HFFc6 (cell line): ENCODE measurements at regions not wholly inside any gene's neighbourhood (a gene's known extent, or its start where the extent isn't known, plus 50 kb on each side); places are given as distances from the start of the nearest gene placed in this dataset.

Experiments used
- DNase-seq: peaks from one replicate; pipeline ENCODE4 v3.0.0-alpha.2; 2018
- H3K27ac Mint-ChIP-seq: 2 replicates; pipeline ENCODE4 v1.8.0; 2020; ENCODE audit warnings: mild to moderate bottlenecking, mixed read lengths
- H3K27me3 Mint-ChIP-seq: 2 replicates; pipeline ENCODE4 v1.8.0; 2021; ENCODE audit warnings: mild to moderate bottlenecking, moderate library complexity, mixed read lengths; ENCODE audit not compliant: insufficient read depth
- H3K36me3 Mint-ChIP-seq: 2 replicates; pipeline ENCODE4 v1.8.0; 2021; ENCODE audit warnings: low read depth, mixed read lengths
- H3K4me1 Mint-ChIP-seq: 2 replicates; pipeline ENCODE4 v1.8.0; 2020; ENCODE audit warnings: low read depth, mixed read lengths
- H3K4me3 Mint-ChIP-seq: 2 replicates; pipeline ENCODE4 v1.8.0; 2020; ENCODE audit warnings: mild to moderate bottlenecking, moderate library complexity, mixed read lengths
- H3K9me3 Mint-ChIP-seq: 2 replicates; pipeline ENCODE4 v1.8.0; 2020; ENCODE audit warnings: mild to moderate bottlenecking, mixed read lengths
- CTCF ChIP-seq: fragments of 200-600 bp; sonication (generic); IDR thresholded peaks from 2 replicates; pipeline ENCODE4 v1.5.0; 2021; ENCODE audit warnings: antibody characterized with exemption, mild to moderate bottlenecking

GRCh38 chr13:70923863-70924752, 815.9 kb upstream of the KLHL1 start:
- no peak for TF ChIP-seq CTCF
- Mint-ChIP-seq H3K27me3 (no peaks in the 10 kb centered on the region), H3K4me3 (no peak overlapping the region), H3K9me3 (peaks cover 26% of the 10 kb centered on the region), H3K27ac (no peak overlapping the region), H3K36me3 (no peaks in the 10 kb centered on the region), H3K4me1 (no peaks in the 10 kb centered on the region)
- no peak for DNase-seq

- no peaks in the 10 kb centered on the region for H3K27me3 Mint-ChIP-seq
- no peak overlapping the region for H3K27ac Mint-ChIP-seq
- no peak for DNase-seq
- H3K9me3 Mint-ChIP-seq: peaks cover 19% of the 10 kb centered on the region; the same call in 1 of the 2 replicates
- no peak for TF ChIP-seq CTCF
- H3K36me3 Mint-ChIP-seq: no peaks in the 10 kb centered on the region
- no peak overlapping the region for H3K4me3 Mint-ChIP-seq
- no peaks in the 10 kb centered on the region for H3K4me1 Mint-ChIP-seq
Observed at GRCh38 chr13:70911286-70911685, 803.0 kb upstream of the KLHL1 start.

DNA sequence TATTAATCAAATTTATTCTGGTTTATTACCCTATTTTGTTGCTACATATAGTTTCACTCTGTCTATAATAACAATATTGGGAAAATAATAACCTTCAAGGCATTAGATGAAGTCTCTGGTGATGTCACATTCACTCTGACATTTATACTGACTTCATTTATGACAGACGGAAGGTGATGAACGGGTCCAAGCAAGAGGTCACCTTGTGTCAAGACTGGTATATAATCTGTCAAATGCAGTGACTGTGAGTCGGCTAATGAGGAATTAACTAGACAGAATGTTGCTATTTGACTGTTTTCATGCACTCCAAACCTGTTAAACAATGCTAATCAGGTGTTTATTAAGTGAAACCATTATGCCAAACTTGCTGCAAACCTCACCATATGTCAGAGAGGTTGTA, 800.5 kb upstream of the KLHL1 start:
- Mint-ChIP-seq H3K36me3 (no peaks in the 10 kb centered on the region), H3K4me1 (no peaks in the 10 kb centered on the region), H3K27ac (no peak overlapping the region), H3K9me3 (peaks cover 19% of the 10 kb centered on the region; the same call in 1 of the 2 replicates), H3K27me3 (no peaks in the 10 kb centered on the region), H3K4me3 (no peak overlapping the region)
- no peak for DNase-seq
- no peak for TF ChIP-seq CTCF

- no peaks in the 10 kb centered on the region for H3K4me1 Mint-ChIP-seq
- TF ChIP-seq CTCF: no peak
- no peak overlapping the region for H3K27ac Mint-ChIP-seq
- peaks cover 36% of the 10 kb centered on the region for H3K9me3 Mint-ChIP-seq
- H3K36me3 Mint-ChIP-seq: no peaks in the 10 kb centered on the region
- H3K4me3 Mint-ChIP-seq: no peak overlapping the region
- no peak for DNase-seq
- H3K27me3 Mint-ChIP-seq: peaks cover 1% of the 10 kb centered on the region; the same call in 1 of the 2 replicates
Observed at GRCh38 chr13:70905035-70905434, 796.8 kb upstream of the KLHL1 start.

- Mint-ChIP-seq H3K4me3 (no peak overlapping the region), H3K4me1 (no peaks in the 10 kb centered on the region), H3K36me3 (no peaks in the 10 kb centered on the region), H3K27me3 (no peaks in the 10 kb centered on the region), H3K9me3 (peaks cover 13% of the 10 kb centered on the region), H3K27ac (no peak overlapping the region)
- TF ChIP-seq CTCF: no peak
- DNase-seq: no peak
Observed at GRCh38 chr13:70896136-70896535, 787.9 kb upstream of the KLHL1 start.
